NCI-H187 treated with DMSO at 0.1 percent for 48 hours (cell line): ENCODE measurements at regions not wholly inside any gene's neighbourhood (a gene's known extent, or its start where the extent isn't known, plus 50 kb on each side); places are given as distances from the start of the nearest gene placed in this dataset.
"Not testable (repeated sequence)": the region's sequence is repeated elsewhere in the genome, so short reads cannot be mapped to it uniquely, and the experiment has no call there.

ENCODE experiments used
- DNase-seq: peaks from one replicate; lab custom pipeline; 2025; lab: John Stamatoyannopoulos, UW

DNA sequence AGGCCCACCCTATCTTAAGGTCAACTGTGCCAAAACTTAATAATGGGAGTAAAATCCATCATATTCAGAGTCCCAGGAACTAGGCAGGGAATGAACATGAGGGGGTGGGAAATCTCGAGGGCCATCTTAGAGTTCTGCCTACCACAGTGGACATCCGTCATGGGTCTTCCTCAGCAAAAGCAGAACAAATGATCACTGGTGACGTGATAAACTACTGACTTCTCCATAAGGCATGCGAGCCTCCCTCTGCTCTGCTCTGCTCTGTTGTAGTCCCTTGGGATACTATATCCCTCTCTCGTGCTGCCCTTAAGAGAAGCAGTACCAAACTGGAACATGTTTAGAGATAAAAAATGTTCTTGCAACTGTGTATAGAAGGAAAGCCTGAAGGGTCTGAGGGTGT lies 603.8 kb downstream of the TTLL7 start:
- not testable (repeated sequence) for DNase-seq

DNA sequence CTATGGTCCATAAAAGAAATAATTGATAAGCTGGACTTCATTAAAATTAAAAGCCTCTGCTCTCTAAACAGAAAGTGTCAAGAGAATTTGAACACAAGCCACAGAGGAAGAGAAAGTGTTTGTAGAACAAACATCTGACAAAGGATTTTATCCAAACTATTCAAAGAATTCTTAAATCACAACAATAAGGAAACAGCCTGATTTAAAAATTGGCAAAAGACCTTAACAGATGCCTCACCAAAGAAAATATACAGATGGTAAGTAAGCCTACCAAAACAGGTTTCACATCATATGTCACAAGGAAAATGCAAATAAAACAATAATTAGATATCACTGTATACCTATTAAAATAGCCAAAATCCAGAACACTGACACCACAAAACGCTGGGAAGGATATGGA lies 612.0 kb downstream of the TTLL7 start:
- not testable (repeated sequence) for DNase-seq

GRCh38 chr1:83383107-83383506 lies 615.8 kb downstream of the TTLL7 start:
- not testable (repeated sequence) for DNase-seq

- DNase-seq: not testable (repeated sequence)
Measured at GRCh38 chr1:83373018-83373417, 625.9 kb downstream of the TTLL7 start.

DNA sequence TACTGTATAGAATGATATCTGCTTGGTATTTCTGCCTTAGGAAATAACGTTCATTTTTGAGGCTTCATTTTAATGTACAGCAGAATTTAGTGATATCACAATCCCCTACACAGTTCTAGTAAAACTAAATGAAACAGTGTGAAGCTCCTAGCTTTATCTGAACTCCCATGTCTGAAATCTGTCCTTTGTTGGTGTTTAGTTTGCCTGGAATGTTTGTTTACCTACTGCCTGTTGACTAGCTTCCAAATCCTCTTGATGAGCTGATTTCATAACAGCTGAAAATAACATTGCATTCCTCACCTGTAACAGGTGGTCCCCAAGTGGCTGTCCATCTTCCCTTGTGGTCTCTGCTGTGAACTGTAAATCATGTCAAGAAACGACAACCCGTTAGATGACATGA lies 629.1 kb downstream of the TTLL7 start:
- DNase-seq: not testable (repeated sequence)

GRCh38 chr1:83365320-83365719 lies 633.6 kb downstream of the TTLL7 start:
- not testable (repeated sequence) for DNase-seq

GRCh38 chr1:83345375-83345774 lies 653.6 kb downstream of the TTLL7 start:
- DNase-seq: not testable (repeated sequence)

DNA sequence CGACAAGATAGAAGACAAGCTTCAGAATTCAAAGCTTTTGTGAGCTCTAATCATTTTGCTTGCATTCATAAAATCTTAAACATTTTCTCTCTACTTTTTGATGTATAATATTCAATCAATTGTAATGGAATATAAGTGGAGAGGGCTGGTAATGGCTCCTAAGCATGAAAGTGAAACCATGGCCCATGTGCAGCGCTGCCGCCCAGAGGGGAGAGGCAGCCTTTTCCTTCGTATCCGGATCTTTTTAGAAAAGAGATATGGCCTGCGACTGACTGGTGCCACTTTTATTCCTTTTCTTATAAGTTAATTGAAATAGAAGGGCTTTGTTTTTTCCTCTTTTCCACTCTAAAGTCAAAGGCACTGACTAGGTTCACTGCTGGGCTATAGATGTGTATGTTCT lies 655.2 kb downstream of the TTLL7 start:
- DNase-seq: not testable (repeated sequence)

DNA sequence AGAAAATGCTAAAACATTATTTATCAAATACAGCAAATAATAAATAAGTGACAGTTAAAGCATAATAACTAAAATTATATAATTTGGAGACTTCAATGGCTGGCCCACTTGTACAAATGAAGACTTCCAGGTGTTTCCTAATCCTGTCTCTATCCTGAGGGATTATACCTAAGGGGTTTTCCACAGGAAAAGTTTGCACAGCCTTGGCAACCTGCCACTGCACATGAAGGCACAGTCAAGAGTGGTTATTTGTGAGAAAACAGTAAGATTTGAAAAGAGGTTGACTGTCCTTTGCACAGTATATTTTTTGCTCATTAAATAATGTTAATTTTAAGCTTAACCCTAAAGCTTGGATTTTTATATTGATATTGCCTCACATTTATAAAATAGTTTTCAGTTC lies 655.9 kb downstream of the TTLL7 start:
- DNase-seq: not testable (repeated sequence)

DNA sequence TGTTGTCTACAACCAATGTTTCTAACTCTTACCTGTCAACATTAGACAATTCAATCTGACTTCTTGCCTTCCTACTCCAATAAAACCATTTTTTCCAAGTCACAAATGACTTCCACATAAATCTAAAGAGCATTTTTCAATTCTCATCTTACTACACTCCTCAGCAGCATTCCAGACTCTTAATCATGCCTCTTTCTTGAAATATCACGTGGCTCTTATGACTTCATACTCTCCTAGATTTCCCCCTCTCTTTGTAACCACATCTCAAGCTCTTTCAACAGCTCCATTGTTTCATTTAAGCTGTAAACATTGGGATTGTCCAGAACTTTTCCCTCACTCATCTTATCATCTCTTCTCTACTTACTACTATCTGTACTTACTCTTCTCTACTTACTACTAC lies 666.6 kb downstream of the TTLL7 start:
- not testable (repeated sequence) for DNase-seq

GRCh38 chr1:83318366-83318765 lies 680.6 kb downstream of the TTLL7 start:
- DNase-seq: no peak

DNA sequence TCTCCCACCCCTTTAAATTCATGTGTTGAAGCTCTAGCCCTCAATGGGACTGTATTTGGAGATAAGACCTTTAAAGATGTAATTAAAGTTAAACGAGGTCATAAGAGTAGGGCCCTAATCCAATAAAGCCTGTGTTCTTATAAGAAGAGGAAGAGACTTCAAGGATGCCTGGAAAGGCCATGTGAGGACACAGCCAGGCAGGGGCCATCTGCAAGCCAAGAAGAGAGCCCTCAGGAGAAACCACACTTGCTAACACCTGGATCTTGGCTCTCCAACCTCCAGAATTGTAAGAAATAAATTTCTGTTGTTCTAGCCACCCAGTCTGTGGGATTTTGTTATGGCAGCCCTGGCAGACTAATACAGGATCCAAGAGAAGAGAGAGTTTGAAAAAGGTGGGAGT lies 683.5 kb downstream of the TTLL7 start:
- DNase-seq: not testable (repeated sequence)

DNA sequence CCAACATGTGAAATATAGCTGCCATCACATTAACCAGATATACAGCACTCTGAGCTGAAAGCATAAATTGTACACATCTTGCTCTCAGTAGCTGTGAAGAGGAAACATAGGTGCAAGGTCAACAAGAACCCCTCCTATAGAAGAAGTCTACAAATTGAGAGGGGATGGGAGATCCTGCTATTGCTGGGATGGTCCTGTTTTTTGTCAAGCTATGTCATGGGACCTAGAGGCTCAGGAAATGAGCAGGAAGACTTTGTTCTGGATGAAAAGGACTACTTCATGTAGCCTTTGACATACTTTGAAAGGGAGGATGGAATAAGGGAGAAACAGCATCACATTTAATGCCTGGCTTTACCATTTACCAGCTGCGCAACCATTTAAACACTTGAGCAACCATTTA lies 688.8 kb downstream of the TTLL7 start:
- not testable (repeated sequence) for DNase-seq

DNA sequence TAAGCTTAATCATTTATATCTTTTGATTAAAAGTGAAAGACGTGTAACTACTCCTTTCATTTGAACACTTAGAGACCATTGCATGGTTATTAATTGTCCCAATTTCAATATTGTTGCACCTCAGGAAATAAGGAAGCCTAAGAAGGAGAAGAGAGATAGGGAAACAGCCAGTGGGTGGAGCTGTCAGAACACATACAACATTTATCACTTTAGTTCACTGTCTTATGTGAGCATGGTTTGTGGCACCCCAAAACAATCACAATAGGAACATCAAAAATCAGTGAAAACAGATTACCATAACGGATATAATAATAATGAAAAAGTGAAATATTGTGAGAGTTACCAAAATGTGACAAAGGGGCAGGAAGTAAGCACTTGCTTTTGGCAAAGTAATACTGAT lies 689.9 kb downstream of the TTLL7 start:
- DNase-seq: not testable (repeated sequence)

GRCh38 chr1:83306811-83307210 lies 692.1 kb downstream of the TTLL7 start:
- DNase-seq: not testable (repeated sequence)

- DNase-seq: not testable (repeated sequence)
Measured at GRCh38 chr1:83295594-83295993, 703.3 kb downstream of the TTLL7 start.

GRCh38 chr1:83287391-83287790 lies 711.5 kb downstream of the TTLL7 start:
- DNase-seq: not testable (repeated sequence)

DNA sequence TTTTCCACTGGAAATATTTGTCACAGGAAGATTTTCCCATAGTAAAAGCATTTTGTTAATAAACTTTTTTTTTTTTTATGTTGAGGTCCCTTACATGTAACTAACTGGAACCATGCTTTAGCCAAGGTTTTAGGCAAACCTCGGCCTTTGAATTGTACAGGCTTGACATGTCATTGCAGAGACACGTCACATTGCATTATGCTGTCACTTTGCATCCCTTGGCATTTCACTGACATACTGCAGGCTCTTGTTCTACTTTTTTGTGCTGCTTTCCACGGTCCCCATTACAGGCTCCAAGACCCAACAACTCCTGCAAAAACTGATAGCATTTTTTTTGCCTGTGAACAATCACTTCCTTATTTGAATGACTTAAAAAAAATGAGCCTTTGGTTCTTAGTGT lies 724.3 kb downstream of the TTLL7 start:
- DNase-seq: not testable (repeated sequence)

GRCh38 chr1:83272484-83272883 lies 726.4 kb downstream of the TTLL7 start:
- not testable (repeated sequence) for DNase-seq

GRCh38 chr1:83271834-83272233 lies 727.1 kb downstream of the TTLL7 start:
- DNase-seq: not testable (repeated sequence)

DNA sequence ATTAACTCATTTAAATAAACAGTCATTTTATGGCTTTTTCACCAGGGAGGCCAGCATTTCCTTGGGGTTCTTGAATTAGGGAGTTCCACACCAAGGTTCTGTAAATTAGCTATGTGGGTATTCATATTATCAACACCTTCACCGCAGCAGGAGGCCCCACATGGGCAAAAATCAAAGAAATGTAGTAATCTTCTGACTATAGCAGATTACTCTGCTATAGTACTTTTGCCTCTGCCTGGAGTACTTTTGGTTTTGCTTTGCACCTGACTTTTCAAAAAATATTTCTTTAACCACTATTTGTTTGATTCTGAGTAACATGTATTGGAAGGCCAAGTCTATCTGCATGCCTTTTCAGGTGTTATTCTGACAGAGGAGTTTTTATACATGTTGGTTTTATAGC lies 728.1 kb downstream of the TTLL7 start:
- DNase-seq: not testable (repeated sequence)

GRCh38 chr1:83263808-83264207 lies 735.1 kb downstream of the TTLL7 start:
- DNase-seq: not testable (repeated sequence)

- DNase-seq: not testable (repeated sequence)
Measured at GRCh38 chr1:83251687-83252086, 747.2 kb downstream of the TTLL7 start.

- DNase-seq: not testable (repeated sequence)
Measured at GRCh38 chr1:83246780-83247179, 752.2 kb downstream of the TTLL7 start.

DNA sequence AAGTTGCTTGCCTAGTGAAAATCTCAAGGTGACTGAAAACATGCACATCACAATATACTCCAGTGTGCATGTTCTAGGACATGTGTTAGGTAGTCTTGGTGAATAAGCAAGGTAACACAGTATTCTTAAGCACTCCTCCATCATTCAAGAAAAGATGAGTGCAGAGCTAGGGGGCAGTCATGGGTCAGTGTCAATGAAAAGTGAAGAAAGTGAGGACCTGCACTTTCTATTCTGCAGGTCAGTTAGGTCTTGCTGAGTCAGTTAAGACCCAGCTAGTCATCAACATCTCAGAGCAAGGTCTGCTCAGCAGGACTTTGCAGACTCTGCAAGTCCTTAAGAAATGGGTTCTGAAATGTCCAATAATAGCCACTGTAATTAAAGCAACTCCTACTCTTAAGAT lies 754.1 kb downstream of the TTLL7 start:
- not testable (repeated sequence) for DNase-seq
